ENCODE measurements at regions not wholly inside any gene's neighbourhood (a gene's known extent, or its start where the extent isn't known, plus 50 kb on each side); places are given as distances from the start of the nearest gene placed in this dataset.
"Not testable (repeated sequence)": the region's sequence is repeated elsewhere in the genome, so short reads cannot be mapped to it uniquely, and the experiment has no call there.

DNA sequence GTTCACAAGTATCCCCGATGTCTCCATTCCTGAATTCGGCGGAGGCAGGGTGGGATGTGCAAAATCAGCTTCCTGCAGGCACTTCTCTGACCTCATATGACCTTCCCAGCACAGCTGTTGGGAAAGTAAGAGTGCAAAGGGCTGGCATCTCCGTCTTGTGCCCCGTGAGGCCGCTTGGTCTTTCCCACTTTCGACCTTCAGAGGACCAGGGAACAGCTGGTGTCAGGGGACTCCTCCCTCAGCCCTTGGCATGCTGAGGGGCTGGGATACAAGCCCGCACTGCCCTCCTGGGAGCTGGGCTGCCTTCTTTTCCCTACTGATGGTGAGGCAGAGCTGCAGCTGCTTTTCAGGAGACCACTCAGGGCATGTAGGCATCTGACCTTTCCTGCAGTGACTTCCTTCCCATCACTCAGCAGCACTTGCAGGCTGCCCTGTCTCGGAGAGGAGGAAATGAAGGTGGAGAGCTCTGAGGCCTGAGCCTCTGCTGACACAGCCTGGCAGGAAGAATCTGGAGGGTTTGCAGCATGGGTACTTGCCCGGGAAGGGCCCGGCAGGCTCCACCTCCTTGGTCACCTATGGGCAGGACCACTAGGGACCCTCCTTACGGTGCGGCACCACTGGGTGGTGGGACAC lies 277.2 kb upstream of the HS6ST1 start:
- no peak for DNase-seq (ENCODE audit: low spot score)

DNA sequence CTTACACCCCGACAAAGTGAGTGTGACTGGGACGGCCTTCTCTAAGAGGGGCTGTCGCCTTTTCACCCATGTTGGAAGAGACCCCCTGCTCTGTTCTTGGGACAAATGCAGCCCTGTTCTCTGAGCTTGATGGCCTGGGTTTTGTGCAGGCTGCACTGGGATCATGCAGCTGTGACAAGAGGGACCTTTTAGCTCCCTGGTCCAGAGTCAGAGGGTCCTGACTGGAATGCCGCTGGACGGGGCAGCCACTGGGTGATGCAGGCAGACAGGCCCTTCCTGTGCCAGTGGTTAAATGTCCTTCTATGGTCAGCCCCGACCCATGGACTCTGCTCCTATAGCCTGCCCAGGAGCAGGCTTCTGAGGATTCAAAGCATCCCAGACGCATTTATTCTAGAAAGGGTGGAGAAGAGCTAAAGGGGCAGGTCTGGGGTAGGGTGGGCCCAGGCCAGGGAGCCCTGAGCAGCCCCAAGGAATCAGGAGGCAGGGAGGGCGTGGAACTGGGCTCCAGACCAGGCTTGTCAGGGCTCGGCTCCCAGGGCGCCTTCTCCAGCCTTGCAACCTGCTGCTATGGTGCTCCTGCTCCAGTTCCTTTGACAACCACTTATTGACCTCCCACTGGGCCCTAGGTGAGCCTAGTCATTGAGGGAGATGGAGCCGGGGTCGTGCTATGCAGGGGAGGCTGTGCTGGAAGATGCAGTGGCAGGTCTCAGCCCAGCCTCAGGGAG lies 277.9 kb upstream of the HS6ST1 start:
- DNase-seq (ENCODE audit: low spot score): no peak

DNA sequence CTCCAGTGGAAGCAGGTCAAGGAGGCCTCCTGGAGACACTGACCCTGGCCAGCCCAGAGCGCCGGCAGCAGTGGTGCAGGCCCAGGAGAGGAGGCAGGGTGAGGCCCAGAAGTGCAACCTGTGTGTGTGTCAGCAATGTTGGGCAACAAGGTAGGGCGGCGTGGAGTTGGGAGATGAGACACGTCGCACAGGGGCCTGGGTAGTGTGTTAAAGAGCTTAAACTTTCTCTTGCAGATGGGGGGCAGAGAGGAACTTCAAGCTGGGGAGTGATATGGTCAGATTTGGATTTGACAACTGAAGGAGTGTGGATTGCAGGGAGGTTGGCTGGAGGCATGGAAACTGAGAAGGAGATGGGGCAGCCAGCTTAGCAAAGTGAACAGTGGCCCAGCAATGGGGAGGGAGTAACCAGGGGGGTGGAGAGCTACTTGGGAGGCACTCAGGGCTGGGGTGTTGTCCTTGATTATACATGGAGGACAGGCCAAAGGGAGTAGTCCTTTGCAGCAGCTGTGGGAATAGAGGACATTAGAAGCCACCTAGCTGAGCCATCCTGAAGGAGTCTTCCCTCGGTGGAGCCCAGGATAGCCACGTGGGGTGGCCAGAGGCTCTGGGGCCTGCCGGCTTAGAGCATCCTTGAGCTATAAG lies 278.6 kb upstream of the HS6ST1 start:
- DNase-seq (ENCODE audit: low spot score): no peak

DNA sequence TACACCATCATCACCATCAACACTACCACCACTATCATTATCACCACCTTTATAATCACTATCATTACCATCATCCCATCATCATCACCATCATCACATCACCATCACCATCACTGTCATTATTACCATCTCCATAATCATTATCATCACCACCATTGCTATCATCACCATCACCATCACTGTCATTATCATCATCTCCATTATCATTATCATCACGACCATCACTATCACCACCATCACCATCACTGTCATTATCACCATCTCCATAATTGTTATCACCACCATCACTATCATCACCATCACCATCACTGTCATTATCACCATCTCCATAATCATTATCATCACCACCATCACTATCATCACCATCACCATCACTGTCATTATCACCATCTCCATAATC lies 279.6 kb upstream of the HS6ST1 start:
- not testable (repeated sequence) for DNase-seq (ENCODE audit: low spot score)

DNA sequence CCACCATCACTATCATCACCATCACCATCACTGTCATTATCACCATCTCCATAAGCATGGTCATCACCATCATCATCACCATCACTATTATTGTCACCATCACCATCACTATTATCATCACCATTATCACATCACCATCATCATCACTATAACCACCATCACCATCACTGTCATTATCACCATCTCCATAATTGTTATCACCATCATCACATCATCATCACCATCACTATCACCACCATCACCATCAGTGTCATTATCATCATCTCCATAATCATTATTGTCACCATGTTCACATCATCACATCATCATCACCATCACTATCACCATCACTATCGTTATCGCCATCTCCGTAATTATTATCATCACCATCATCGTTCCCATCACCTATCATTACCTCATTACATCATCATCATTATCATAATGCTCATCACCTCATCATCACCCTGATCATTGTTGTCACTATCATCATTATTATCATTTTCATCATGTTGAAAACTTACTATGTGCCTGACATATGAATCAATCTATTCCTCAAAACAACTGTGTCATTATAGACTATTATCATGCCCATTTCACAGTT lies 280.3 kb upstream of the HS6ST1 start:
- DNase-seq (ENCODE audit: low spot score): no peak

DNA sequence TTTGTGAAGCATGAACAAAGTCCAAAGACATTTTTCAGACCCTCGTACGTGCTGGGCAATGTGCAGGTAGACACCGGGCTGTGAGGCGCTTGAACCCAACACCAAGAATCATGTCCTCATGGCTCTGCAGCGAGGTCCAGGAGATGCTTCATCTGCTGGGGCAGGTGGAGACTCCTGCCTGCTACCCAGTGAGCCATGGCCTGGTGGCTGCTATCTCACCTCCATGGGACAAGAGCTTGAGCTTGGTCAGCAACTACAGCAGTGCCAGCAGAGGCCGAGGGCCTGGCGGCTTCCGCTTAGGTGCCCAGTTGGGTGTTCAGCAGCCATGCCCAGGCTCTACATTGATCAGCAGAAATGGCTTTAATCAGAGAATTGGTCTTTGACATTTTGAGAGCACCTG lies 281.0 kb upstream of the HS6ST1 start:
- no peak for DNase-seq (ENCODE audit: low spot score)

DNA sequence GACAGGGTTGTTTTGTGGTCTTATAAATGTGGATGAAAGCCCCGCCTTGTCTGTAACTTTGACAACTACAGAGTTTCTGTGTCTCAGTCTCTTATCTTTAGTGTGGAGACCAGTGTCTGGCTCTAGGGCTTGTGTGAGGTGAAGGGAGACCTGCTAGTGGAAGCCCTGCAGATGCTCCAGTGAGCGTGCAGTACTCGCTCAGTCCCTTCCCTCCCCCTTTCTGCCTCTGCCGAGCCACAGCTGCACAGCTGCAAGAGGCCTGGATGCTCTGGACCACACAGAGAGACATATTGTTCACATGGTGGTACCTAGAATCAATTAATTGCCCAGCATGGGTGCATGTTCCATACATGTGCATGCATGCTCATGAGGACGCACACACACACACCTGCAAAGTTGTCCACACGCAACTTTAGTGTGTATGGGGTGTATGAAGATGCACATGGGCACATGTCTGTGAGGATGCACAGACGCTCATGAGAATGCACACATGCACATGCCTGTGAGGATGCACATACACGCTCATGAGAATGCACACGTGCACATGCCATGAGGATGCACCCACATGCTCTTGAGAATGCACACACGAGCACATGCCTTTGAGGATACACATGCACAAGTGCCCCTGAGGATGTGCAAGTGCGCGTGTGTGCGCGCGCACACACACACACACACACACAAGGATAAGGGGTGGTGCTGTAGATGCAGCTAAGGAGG lies 282.1 kb upstream of the HS6ST1 start:
- no peak for DNase-seq (ENCODE audit: low spot score)

DNA sequence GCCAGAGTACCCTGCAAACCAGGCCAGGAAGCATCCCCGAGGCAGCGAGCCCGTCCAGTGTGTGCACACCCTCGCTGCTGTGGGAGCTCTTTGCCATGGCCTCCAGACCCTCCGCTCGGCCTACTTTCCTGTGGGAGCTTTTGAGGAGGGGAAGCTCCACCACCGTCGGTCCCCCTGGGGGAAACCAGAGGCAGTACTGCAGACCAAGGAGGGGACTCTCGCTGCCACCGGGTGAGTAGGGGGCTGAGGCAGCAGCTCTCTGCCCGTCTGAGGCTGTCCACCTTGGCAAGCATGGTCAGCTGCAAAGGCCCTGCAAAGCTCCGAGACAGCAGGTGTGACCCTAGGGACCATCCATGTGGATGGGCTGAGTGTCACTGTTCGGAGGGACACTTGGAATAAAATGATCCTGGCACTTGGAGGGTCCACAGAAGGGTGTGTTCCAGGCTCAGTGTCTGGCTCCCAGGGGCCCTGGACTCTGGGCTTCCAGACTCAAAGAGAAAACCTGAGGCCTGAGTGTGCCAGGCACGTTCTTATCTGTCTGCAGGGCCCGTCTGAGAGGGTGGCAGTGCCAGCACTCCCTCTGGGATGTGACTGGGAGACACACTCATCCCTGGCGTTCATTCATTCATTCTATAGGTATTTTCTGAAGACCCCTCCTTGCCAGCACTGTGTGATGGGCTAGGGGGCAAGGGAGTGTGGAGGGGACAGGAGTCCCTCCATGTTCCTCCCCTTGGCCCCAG lies 282.8 kb upstream of the HS6ST1 start:
- DNase-seq (ENCODE audit: low spot score): no peak

DNA sequence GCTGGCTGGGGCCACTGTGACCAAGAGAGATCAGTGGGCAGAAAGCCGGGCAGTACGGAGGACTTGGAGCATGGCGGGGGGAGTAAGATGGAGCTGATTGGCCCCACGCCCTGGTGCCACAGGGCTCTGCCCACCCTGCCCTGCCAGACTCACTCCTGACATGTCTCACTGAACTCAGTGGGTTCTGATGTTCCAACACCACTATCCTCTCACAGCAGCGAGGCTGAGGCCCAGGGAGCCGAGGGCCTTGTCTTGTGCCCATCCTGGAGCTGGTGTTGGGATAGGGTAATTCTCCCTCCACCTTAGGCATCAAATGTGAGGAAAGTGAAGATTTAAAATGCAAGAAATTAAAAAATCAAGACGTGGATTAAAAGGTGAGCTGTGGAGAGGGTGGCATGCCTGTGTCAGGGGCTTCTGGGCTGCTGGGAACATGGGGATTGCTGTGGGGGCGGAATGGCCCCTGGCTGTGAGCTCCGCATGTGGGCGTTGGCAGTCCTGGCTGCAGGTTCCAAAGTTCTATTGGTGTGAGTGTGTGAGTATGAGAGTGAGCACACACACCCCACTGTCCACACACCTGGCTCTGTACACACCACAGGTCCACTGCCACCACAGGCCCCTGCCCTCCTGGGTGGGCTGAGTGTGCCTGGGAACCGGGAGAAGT lies 283.5 kb upstream of the HS6ST1 start:
- no peak for DNase-seq (ENCODE audit: low spot score)

DNA sequence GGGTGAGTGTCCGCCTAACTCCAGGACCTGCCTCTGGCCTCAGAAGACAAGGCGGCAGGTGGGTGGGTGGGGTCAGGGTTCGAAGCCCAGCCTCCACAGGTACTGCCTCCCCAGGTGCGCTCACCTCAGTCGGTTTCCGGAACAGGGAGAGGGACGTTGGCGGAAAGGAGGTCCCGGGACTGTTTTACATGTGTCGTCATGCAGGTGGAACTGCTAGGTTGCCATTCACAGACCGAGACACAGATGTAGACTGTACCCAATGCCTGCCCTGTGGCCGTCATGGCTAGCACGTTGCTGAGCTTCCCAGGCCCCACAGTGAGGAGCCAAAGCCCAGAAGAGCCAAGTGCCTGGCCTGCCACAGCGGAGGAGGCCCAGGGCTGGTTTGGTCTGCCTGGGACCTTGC lies 284.0 kb upstream of the HS6ST1 start:
- DNase-seq (ENCODE audit: low spot score): no peak

DNA sequence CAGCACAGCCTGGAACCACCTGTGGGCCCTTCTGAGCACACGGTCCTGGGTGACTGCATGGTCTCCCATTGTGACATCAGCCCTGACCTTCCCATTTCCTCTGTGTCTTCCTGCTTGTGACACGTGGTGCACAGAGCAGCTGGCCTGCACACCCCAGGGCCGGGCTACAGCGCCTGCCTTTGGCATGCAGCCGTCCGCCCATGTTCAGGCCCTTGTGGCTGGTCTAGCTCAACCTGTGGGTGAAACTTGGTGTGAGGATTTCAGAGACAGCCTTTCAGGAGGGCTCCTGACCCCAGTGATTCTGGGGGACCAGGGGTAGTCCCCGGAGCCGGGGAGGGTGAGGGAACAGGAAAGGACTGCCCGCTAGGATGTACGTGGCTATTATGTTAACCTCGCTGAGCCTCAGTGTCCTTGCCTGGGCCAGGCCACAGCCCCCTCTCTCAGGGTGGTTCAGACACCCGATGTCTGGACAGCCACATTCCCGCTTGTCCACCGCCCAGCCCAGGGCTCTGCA lies 284.8 kb upstream of the HS6ST1 start:
- DNase-seq (ENCODE audit: low spot score): no peak

DNA sequence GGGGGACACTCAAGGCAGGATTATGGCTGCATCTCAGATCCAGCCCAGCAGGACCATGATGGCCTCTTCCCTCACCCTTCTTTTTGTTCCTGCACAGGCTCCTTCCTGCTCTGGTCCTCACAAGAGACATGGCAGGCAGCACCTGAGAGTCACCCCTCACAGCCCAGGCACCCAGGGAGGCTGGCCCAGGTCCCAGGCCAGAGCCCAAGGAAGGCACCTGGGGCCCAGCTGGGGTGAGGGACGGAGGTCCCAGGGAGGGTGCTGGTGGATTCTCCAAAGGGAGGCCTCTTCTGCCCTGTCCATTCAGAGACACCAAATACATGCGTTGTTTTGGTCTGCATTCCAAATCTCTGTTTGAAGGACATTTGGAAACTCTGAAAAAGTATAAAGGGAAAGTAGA lies 285.4 kb upstream of the HS6ST1 start:
- no peak for DNase-seq (ENCODE audit: low spot score)

DNA sequence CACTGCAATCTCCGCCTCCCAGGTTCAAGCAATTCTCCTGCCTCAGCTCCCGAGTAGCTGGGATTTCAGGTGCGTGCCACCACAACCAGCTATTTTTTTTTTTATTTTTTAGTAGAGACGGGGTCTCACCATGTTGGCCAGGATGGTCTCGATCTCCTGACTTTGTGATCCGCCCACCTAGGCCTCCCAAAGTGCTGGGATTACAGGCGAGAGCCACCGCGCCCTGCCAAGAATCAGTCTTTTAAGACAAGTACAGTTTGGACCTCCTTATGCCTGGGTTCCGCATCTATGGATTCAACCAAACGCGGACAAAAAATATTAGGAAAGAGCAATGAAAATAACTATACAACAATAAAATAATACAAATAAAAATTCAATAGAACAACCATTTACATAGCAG lies 285.9 kb upstream of the HS6ST1 start:
- not testable (repeated sequence) for DNase-seq (ENCODE audit: low spot score)

DNA sequence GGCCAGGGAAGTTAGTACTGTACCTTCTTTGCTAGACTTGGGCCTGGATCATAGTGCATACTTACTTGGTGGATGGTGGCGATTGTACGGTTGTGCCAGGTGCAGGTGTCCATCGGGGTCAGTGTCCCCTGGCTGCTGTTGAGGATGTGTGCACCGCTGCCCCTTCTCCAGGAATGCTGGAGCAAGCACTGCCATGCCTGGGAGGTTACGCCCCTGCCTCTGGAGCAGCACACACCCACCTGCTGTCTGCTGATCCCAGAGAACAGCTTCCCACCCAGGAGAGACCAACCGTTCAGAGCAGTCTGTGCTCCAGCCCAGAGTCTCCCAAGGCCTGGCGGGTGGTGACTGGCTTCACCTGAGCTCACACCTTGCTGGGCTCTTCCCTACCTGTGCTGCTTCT lies 286.8 kb upstream of the HS6ST1 start:
- DNase-seq (ENCODE audit: low spot score): no peak

DNA sequence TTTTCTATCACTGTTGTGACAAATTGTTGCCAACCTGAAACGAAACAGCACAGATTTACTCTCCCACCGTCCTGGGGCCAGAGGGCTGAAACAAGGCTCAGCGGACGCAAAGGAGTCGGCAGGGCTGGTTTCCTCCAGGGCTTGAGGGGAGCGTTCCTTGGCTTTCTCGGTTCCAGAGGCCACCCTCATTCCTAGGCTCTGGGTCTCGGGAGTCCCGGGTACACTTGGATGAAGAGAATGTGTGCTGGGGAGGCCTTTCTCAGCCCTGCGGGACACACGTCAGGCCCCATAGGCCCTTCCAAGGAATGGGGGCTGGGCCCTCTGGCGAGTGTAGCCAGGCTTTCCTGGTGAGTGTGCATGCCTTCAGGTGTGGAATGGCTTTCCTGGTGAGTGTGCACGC lies 287.3 kb upstream of the HS6ST1 start:
- no peak for DNase-seq (ENCODE audit: low spot score)

DNA sequence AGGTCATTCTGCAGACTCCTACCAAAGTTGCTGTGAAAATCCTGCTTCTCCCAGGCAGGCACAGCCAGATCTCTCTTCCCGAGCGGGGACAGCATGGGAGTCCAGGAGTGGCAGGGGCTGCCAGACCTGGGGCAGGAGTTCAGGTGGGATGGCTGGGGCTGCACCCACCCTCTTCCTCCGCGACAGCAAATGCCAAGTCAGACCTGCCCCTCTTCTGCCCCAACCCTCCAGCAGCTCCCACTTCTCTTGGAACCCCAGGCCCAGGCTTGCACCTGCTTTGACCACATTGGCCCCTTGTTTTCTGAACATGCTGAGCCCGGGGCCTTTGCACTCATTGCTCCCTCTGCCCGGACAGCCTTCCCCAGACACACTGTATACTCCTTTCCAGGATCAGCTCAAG lies 288.2 kb upstream of the HS6ST1 start:
- no peak for DNase-seq (ENCODE audit: low spot score)

DNA sequence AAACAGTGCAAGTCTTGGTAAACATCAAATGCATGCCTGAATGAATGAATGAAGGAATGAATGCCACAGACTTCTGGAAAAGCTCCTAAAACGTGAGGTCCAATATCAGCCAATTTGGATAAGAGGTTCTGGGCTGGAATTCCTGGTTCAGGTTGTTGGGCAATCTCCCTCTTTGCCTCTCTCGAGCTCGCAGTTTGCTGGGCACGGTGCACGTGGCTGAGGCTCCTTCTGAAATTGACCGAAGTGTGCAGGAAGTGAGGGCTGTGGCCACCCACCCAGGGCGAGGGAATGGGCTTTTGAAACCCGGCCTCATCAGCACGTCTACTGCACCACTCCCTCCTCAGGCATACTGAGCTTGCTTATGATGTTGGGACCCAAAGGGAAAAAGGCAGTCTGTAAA lies 288.8 kb upstream of the HS6ST1 start:
- no peak for DNase-seq (ENCODE audit: low spot score)

DNA sequence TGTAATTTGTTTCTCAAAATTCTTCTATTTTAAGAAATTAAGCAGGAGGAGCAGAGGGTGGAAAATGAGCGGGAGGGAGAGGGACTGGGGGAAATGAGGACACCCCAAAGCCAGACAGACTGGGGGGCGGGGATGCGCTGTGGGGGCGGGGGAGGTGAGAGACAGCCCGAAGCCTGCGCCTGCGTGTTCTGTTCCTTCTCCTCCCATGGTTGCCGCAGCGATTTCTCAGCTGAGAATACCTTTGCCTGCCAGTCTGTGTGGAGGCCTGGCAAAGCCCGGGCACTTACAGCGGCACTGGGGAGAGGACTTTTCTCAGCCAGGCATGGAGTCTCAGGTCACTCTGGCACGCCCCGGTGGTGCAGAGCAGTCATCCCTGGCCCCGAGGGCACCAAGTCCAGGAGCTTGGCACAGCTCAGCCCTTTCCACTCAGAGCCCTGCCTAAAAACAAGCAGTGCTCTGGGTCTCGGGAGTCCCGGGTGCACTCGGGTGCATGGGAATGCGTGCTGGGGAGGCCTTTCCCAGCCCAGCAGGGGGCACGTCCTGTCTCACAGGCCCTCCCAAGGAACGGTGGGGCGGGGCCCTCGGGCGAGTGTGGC lies 289.3 kb upstream of the HS6ST1 start:
- no peak for DNase-seq (ENCODE audit: low spot score)

DNA sequence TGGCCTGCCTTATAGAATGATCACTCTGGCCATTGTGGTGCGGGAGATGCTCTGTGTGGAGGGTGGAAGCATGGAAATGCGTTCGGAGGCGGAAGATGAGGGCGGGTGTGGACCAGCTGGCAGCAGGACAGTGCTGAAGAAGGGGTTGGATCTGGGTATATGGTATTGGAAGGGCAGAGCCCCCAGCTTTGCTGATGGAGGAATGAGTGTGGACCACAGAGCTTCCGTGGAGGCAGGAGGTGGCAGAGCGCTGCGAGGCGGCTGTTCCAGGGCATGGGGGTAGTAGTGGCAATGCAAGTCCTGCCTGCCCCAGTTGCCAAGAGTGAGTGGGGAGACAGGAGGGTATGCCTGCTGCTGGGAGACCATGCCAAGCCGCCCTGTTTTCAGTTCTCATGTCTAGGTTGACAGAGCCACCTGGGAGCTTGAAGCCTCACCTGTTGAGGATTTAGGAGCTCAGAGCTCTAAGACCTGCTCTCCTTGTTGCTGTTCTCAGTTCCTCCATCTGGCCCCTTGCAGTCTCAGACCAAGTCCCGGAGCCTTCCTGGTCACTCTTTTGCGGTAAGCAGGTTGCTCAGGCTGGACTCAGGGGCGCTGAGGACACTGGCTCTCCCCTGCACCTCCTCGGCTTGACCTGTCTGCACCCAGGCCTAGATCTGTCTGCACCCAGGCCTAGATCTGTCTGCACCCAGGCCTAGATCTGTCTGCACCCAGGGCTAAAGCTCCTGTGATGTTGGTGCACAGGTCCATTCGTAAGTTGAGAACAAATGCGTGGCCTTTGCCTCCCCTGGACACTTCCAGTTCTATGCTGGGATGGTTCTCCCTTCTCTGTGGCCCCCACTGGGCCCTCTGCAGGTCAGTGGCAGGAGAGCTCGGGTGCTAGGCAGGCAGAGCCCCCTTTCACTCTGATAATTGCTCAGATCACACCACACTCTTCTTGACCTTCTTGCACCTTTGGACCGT lies 290.5 kb upstream of the HS6ST1 start:
- no peak for DNase-seq (ENCODE audit: low spot score)
